H1 (cell line): ENCODE measurements at regions not wholly inside any gene's neighbourhood (a gene's known extent, or its start where the extent isn't known, plus 50 kb on each side); places are given as distances from the start of the nearest gene placed in this dataset.

Source experiments
- CTCF ChIA-PET: fragments of 300-600 bp; sonication (Branson Sonifier 250); formaldehyde crosslinking; loops from one replicate; lab custom pipeline; 2021; ENCODE audit not compliant: partially characterized antibody; lab: Charles Lee
- POLR2A ChIA-PET: fragments of 300-600 bp; sonication (Branson Sonifier 250); formaldehyde crosslinking; loops from one replicate; lab custom pipeline; 2021; ENCODE audit warnings: inconsistent platforms; ENCODE audit not compliant: partially characterized antibody; lab: Charles Lee
- DNase-seq, 2 experiments: peaks; one replicate each; pipeline versions ENCODE4 v3.0.0 to v3.0.0-alpha.2; 2010 to 2022; ENCODE audit warnings: low spot score in 2 of 2, low read depth in 1 of 2, mixed read lengths in 1 of 2
- FAIRE-seq: peaks from 2 replicates; lab custom pipeline; 2011; peaks lifted over from hg19 to GRCh38; lab: Jason Lieb, UNC
- H2AFZ ChIP-seq: 2 replicates; pipeline ENCODE4 v1.8.1; 2012; ENCODE audit warnings: low read length, inconsistent platforms
- H2AK5ac ChIP-seq: 2 replicates; pipeline ENCODE4 v1.6.1; 2013; ENCODE audit warnings: low read depth, low read length
- H2BK120ac ChIP-seq: replicated peaks from 2 replicates; pipeline ENCODE3; 2013; ENCODE audit warnings: low read depth, low read length, inconsistent platforms
- H2BK12ac ChIP-seq: 2 replicates; pipeline ENCODE4 v1.6.1; 2013; ENCODE audit warnings: low read depth, low read length
- H2BK15ac ChIP-seq: 2 replicates; pipeline ENCODE4 v1.6.1; 2013; ENCODE audit warnings: low read length
- H2BK20ac ChIP-seq: 2 replicates; pipeline ENCODE4 v1.6.1; 2013; ENCODE audit warnings: low read length
- H2BK5ac ChIP-seq: 2 replicates; pipeline ENCODE4 v1.6.1; 2013; ENCODE audit warnings: low read depth, low read length
- H3K14ac ChIP-seq: 2 replicates; pipeline ENCODE4 v1.6.1; 2013; ENCODE audit warnings: inconsistent platforms; ENCODE audit not compliant: insufficient read length
- H3K18ac ChIP-seq: 2 replicates; pipeline ENCODE4 v1.6.1; 2013; ENCODE audit warnings: low read length; ENCODE audit errors: extremely low read depth
- H3K23ac ChIP-seq: 2 replicates; pipeline ENCODE4 v1.6.1; 2013; ENCODE audit warnings: inconsistent platforms; ENCODE audit not compliant: insufficient read length
- H3K23me2 ChIP-seq: 2 replicates; pipeline ENCODE4 v1.6.1; 2013; ENCODE audit warnings: low read depth, low read length
- H3K27ac ChIP-seq: 2 replicates; pipeline ENCODE4 v1.6.1; 2011; ENCODE audit warnings: low read depth, low read length, inconsistent platforms
- H3K27me3 ChIP-seq, 4 experiments: replicated peaks in 1 of 4; 1 replicate in 1 of 4; 2 replicates in 3 of 4; pipeline versions ENCODE4 v1.6.1 to v1.8.1; 2011 to 2013; ENCODE audit warnings: low read length in 3 of 4, mild to moderate bottlenecking in 3 of 4, inconsistent platforms in 2 of 4, mixed read lengths in 2 of 4, moderate library complexity in 1 of 4; ENCODE audit not compliant: control insufficient read depth in 3 of 4, insufficient read depth in 3 of 4; ENCODE audit errors: extremely low read depth in 1 of 4
- H3K36me3 ChIP-seq, 4 experiments: 2 replicates each; pipeline versions ENCODE4 v1.6.1 to v1.8.1; 2011 to 2013; ENCODE audit warnings: mild to moderate bottlenecking in 4 of 4, low read length in 3 of 4, moderate library complexity in 2 of 4, control low read depth in 1 of 4, inconsistent platforms in 1 of 4; ENCODE audit not compliant: insufficient read depth in 4 of 4, control insufficient read depth in 2 of 4
- H3K4ac ChIP-seq: replicated peaks from 2 replicates; pipeline ENCODE3; 2013; ENCODE audit warnings: low read length, low read depth, mixed read lengths, inconsistent platforms; ENCODE audit not compliant: insufficient read length
- H3K4me1 ChIP-seq, 4 experiments: replicated peaks in 1 of 4; 1 replicate in 1 of 4; 2 replicates in 3 of 4; pipeline versions ENCODE4 v1.6.1 to v1.8.1; 2011 to 2013; ENCODE audit warnings: low read length in 3 of 4, inconsistent platforms in 2 of 4, mixed read lengths in 1 of 4; ENCODE audit not compliant: insufficient read depth in 4 of 4, control insufficient read depth in 3 of 4
- H3K4me2 ChIP-seq, 2 experiments: 2 replicates each; pipeline versions ENCODE4 v1.6.1 to v1.8.1; 2011 to 2013; ENCODE audit warnings: low read depth in 2 of 2, low read length in 2 of 2, control low read depth in 1 of 2, inconsistent platforms in 1 of 2, mild to moderate bottlenecking in 1 of 2; ENCODE audit not compliant: insufficient read depth in 1 of 2
- H3K4me3 ChIP-seq, 4 experiments: fragments of 200-600, 300-600 bp in 1 of 4; sonication (generic), shearing (Covaris generic), sonication (Bioruptor Twin) in 1 of 4; 2 replicates each; pipeline versions ENCODE4 v1.5.1 to v1.8.1; 2011 to 2016; ENCODE audit warnings: low read length in 4 of 4, low read depth in 3 of 4, control low read depth in 2 of 4, inconsistent platforms in 2 of 4, mild to moderate bottlenecking in 2 of 4, mixed read lengths in 1 of 4, moderate library complexity in 1 of 4; ENCODE audit not compliant: insufficient read depth in 2 of 4; ENCODE audit errors: extremely low read depth in 1 of 4
- H3K56ac ChIP-seq: replicated peaks from 2 replicates; pipeline ENCODE3; 2013; ENCODE audit warnings: low read depth, mild to moderate bottlenecking, mixed read lengths, low read length, inconsistent platforms; ENCODE audit not compliant: insufficient read length
- H3K79me1 ChIP-seq: 2 replicates; pipeline ENCODE4 v1.6.1; 2013; ENCODE audit warnings: low read depth, low read length, control low read depth
- H3K79me2 ChIP-seq, 2 experiments: 2 replicates each; pipeline versions ENCODE4 v1.6.1 to v1.8.1; 2012 to 2013; ENCODE audit warnings: low read length in 2 of 2, mild to moderate bottlenecking in 2 of 2, inconsistent platforms in 1 of 2; ENCODE audit not compliant: insufficient read depth in 2 of 2, control insufficient read depth in 1 of 2
- H3K9ac ChIP-seq, 4 experiments: replicated peaks in 1 of 4; 1 replicate in 1 of 4; 2 replicates in 3 of 4; pipeline versions ENCODE4 v1.6.1 to v1.8.1; 2011 to 2013; ENCODE audit warnings: low read depth in 3 of 4, low read length in 3 of 4, control low read depth in 2 of 4, mild to moderate bottlenecking in 2 of 4, moderate library complexity in 2 of 4, inconsistent platforms in 1 of 4; ENCODE audit errors: extremely low read depth in 1 of 4
- H3K9me3 ChIP-seq, 2 experiments: 2 replicates each; pipeline versions ENCODE4 v1.6.1 to v1.8.1; 2012 to 2013; ENCODE audit warnings: mild to moderate bottlenecking in 2 of 2, moderate library complexity in 2 of 2, control low read depth in 1 of 2, inconsistent platforms in 1 of 2, low read depth in 1 of 2, low read length in 1 of 2, mixed read lengths in 1 of 2; ENCODE audit not compliant: insufficient read depth in 2 of 2
- H4K20me1 ChIP-seq, 2 experiments: replicated peaks in 1 of 2; 2 replicates each; pipeline versions ENCODE3 to v1.8.1; 2011 to 2013; ENCODE audit warnings: inconsistent platforms in 2 of 2, low read length in 2 of 2, mild to moderate bottlenecking in 1 of 2; ENCODE audit not compliant: insufficient read depth in 2 of 2, control insufficient read depth in 1 of 2
- H4K5ac ChIP-seq: 2 replicates; pipeline ENCODE4 v1.6.1; 2013; ENCODE audit warnings: low read length, low read depth, mixed read lengths, inconsistent platforms; ENCODE audit not compliant: insufficient read length
- H4K8ac ChIP-seq: 2 replicates; pipeline ENCODE4 v1.8.0; 2013; ENCODE audit warnings: mild to moderate bottlenecking, moderate library complexity, low read length, inconsistent platforms; ENCODE audit not compliant: insufficient read depth; ENCODE audit errors: extremely low read depth
- H4K91ac ChIP-seq: replicated peaks from 2 replicates; pipeline ENCODE3; 2013; ENCODE audit warnings: low read length, mixed read lengths, inconsistent platforms; ENCODE audit not compliant: insufficient read length
- BACH1 ChIP-seq: IDR thresholded peaks from 2 replicates; pipeline ENCODE4 v1.6.1; 2012; ENCODE audit warnings: low read length, improper control_type of control experiment
- MAFK ChIP-seq: IDR thresholded peaks from 2 replicates; pipeline ENCODE4 v1.6.1; 2012; ENCODE audit warnings: low read depth, mild to moderate bottlenecking, improper control_type of control experiment, low read length
- RAD21 ChIP-seq, 2 experiments: IDR thresholded peaks in 1 of 2; conservative IDR thresholded peaks in 1 of 2; 2 replicates each; pipeline ENCODE4 v1.6.1; 2011; ENCODE audit warnings: low read depth in 2 of 2, low read length in 2 of 2, improper control_type of control experiment in 1 of 2, inconsistent platforms in 1 of 2, mild to moderate bottlenecking in 1 of 2, moderate library complexity in 1 of 2
- TAF7 ChIP-seq: optimal IDR thresholded peaks from 2 replicates; pipeline ENCODE3; 2011; ENCODE audit warnings: low read depth, mild to moderate bottlenecking, inconsistent platforms, low read length, moderate library complexity, borderline replicate concordance
- WGBS, 2 experiments: shearing (Covaris generic) in 1 of 2; methylation state at CpG; one replicate each; pipeline versions ENCODE4 v1.1.6 to v1.1.7; 2013 to 2015; ENCODE audit warnings: low lambda C conversion rate in 2 of 2, mixed read lengths in 2 of 2, inconsistent platforms in 1 of 2, low coverage in 1 of 2, missing lambda C conversion rate in 1 of 2; ENCODE audit not compliant: insufficient replicate concordance in 2 of 2, insufficient coverage in 1 of 2, insufficient read length in 1 of 2; ENCODE audit errors: extremely low coverage in 1 of 2, missing lambda C conversion rate in 1 of 2; 5-methylcytosine and 5-hydroxymethylcytosine counted together

DNA sequence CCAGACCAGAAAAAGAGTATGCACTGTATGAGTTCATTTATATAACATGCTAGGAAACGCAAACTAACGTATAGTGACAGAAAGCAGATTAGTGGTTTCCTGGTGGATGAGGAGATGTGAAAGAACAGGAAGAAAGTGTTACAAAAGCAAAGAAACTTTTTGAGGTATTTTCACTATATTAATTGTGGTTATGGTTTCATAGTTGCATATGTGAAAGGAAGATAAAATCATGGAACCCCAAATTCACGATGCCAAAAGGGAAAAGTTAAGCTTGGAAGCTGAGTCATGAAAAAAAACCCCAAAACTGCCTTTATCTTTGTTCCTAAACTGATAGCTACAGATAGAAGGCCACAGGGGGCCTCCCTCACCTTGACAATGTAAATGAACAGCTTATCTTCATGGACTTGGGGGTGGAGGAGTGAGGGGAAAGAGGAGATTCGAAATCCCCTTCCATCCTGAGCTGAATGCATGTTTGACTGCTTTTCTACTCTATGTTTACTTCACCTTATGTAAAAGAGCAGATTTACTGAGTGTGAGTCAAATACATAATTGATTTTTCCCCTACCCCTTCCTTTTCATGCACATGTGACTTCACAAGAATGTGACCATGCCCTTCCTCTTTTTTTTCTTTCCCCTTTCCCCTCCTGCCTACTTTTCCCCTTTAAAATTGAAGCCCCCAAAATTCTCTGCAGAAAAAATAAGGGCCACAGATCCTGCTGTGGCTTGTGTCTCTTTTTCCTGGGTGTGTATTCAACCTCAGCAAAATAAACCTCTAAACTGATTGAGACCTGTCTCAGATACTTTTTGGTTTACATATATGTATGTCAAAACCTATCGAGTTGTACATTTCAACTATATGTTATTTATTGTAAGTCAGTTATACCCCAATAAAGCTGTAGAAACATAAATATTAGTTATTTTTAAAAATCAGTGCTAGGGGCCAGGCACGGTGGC lies 100.1 kb upstream of the TLK1 start:
- Histone ChIP-seq H2BK15ac (no peak overlapping the region), H3K79me2 (no peaks in the 10 kb centered on the region), H3K56ac (no peak overlapping the region), H2AK5ac (no peak overlapping the region), H4K8ac (no peak overlapping the region), H3K79me1 (no peaks in the 10 kb centered on the region), H3K4me3 (peak overlapping the region in 1 of 4 experiments; percentile 6; a peak in 1 of 8 replicates), H4K20me1 (no peaks in the 10 kb centered on the region), H3K27ac (peak overlapping the region; percentile 18; the same call in 1 of the 2 replicates), H3K23me2 (no peaks in the 10 kb centered on the region), H3K9ac (no peak overlapping the region), H4K91ac (peak overlapping the region; percentile 59), H3K4me2 (peak overlapping the region; percentile 8 to 38; a peak in 1 of 4 replicates), H3K14ac (no peak overlapping the region), H3K27me3 (no peaks in the 10 kb centered on the region), H3K4me1 (peaks cover 0 to 4% (median 2%) of the 10 kb centered on the region in 4 experiments; a peak in 3 of 7 replicates), H3K23ac (no peak overlapping the region), H2BK20ac (no peak overlapping the region), H3K4ac (no peak overlapping the region), H3K36me3 (no peaks in the 10 kb centered on the region), H2AFZ (no peak overlapping the region), H3K9me3 (no peaks in the 10 kb centered on the region), H2BK120ac (peak overlapping the region; percentile 50), H4K5ac (no peak overlapping the region), H2BK12ac (peak overlapping the region; percentile 72; the same call in 1 of the 2 replicates), H3K18ac (peak overlapping the region; percentile 5; the same call in 1 of the 2 replicates), H2BK5ac (peak overlapping the region; percentile 87; the same call in 1 of the 2 replicates)
- DNase-seq (peak in 1 of 2 experiments; percentile 53), FAIRE-seq (peak; percentile 84)
- POLR2A ChIA-PET, result interaction anchor here (1.6 kb wide), 1 partner anchor 55 kb away, joined by 6 read pairs; no protein-coding TSS in a partner anchor
- 55% methylated on average over 6 of the region's 6 CpGs; no CpG with 5 or more reads in 1 of the 2 experiments for WGBS, 2 experiments
- CTCF ChIA-PET, result interaction anchor here (0.9 to 1.2 kb wide), 4 partner anchors 9 to 155 kb away, joined by 3 to 5 read pairs (median 3); no protein-coding TSS in a partner anchor
- TF ChIP-seq BACH1, result peak; percentile 65
- TF ChIP-seq RAD21 (IDR thresholded peaks at IDR 0.05 in 1 of 2, conservative IDR thresholded peaks at IDR 0.05 in 1 of 2; ENCODE audit: low read depth in 2 of 2, low read length in 2 of 2), result peak; percentile 21 to 26; a peak in 1 of 4 replicates
- TF ChIP-seq MAFK, result peak; percentile 71
- no peak for TF ChIP-seq TAF7
